Prostate gland (tissue), 2 donors: ENCODE measurements at regions not wholly inside any gene's neighbourhood (a gene's known extent, or its start where the extent isn't known, plus 50 kb on each side); places are given as distances from the start of the nearest gene placed in this dataset.

Experiments used
- POLR2A ChIP-seq: fragments of 450-650 bp; IDR thresholded peaks from one replicate; pipeline ENCODE4 v1.6.1; 2016; ENCODE audit warnings: antibody characterized with exemption, mild to moderate bottlenecking
- TF ChIP-seq, protein P1 (sequence below), 4 experiments: fragments of 200-600 bp in 2 of 4; fragments of 450-650 bp in 2 of 4; sonication (generic) in 2 of 4; IDR thresholded peaks; 1 replicate in 3 of 4; 2 replicates in 1 of 4; pipeline ENCODE4 v1.5.1; 2016 to 2019; ENCODE audit warnings: antibody characterized with exemption in 4 of 4, mild to moderate bottlenecking in 2 of 4, moderate library complexity in 2 of 4

GRCh38 chr14:44453433-44454171 is 53.5 kb downstream of the FSCB start:
- no peak for TF ChIP-seq POLR2A
- TF ChIP-seq, protein P1, sequence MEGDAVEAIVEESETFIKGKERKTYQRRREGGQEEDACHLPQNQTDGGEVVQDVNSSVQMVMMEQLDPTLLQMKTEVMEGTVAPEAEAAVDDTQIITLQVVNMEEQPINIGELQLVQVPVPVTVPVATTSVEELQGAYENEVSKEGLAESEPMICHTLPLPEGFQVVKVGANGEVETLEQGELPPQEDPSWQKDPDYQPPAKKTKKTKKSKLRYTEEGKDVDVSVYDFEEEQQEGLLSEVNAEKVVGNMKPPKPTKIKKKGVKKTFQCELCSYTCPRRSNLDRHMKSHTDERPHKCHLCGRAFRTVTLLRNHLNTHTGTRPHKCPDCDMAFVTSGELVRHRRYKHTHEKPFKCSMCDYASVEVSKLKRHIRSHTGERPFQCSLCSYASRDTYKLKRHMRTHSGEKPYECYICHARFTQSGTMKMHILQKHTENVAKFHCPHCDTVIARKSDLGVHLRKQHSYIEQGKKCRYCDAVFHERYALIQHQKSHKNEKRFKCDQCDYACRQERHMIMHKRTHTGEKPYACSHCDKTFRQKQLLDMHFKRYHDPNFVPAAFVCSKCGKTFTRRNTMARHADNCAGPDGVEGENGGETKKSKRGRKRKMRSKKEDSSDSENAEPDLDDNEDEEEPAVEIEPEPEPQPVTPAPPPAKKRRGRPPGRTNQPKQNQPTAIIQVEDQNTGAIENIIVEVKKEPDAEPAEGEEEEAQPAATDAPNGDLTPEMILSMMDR (IDR thresholded peaks at IDR 0.05): no peak
